ENCODE measurements at regions not wholly inside any gene's neighbourhood (a gene's known extent, or its start where the extent isn't known, plus 50 kb on each side); places are given as distances from the start of the nearest gene placed in this dataset.
A peak's percentile ranks its signal among the peaks of the same experiment; 100 is the strongest.

GRCh38 chr16:65975049-65975708 is 391.3 kb upstream of the CDH5 start:
- DNase-seq (ENCODE audit: low spot score), result no peak

GRCh38 chr16:65967376-65967775 is 399.1 kb upstream of the CDH5 start:
- DNase-seq (ENCODE audit: low spot score), result peak; percentile 77

GRCh38 chr16:65965628-65966027 is 400.9 kb upstream of the CDH5 start:
- peak; percentile 30 for DNase-seq (ENCODE audit: low spot score)

- no peak for DNase-seq (ENCODE audit: low spot score)
These were observed 401.7 kb upstream of the CDH5 start for GRCh38 chr16:65964752-65965151.

- DNase-seq (ENCODE audit: low spot score), result peak; percentile 48
These were observed 404.9 kb upstream of the CDH5 start for GRCh38 chr16:65961476-65962143.

- DNase-seq (ENCODE audit: low spot score), result peak; percentile 15
These were observed 406.5 kb upstream of the CDH5 start for GRCh38 chr16:65959983-65960382.

- DNase-seq (ENCODE audit: low spot score), result peak; percentile 41
These were observed 408.4 kb upstream of the CDH5 start for GRCh38 chr16:65958086-65958485.

GRCh38 chr16:65956100-65956499 is 410.4 kb upstream of the CDH5 start:
- DNase-seq (ENCODE audit: low spot score), result no peak

- no peak for DNase-seq (ENCODE audit: low spot score)
These were observed 412.0 kb upstream of the CDH5 start for GRCh38 chr16:65954446-65954845.

GRCh38 chr16:65950211-65950610 is 416.3 kb upstream of the CDH5 start:
- peak; percentile 49 for DNase-seq (ENCODE audit: low spot score)

- no peak for DNase-seq (ENCODE audit: low spot score)
These were observed 418.1 kb upstream of the CDH5 start for GRCh38 chr16:65948361-65948760.

GRCh38 chr16:65947951-65948350 is 418.5 kb upstream of the CDH5 start:
- DNase-seq (ENCODE audit: low spot score), result no peak

GRCh38 chr16:65945493-65945892 is 421.0 kb upstream of the CDH5 start:
- no peak for DNase-seq (ENCODE audit: low spot score)

- peak; percentile 94 for DNase-seq (ENCODE audit: low spot score)
These were observed 422.1 kb upstream of the CDH5 start for GRCh38 chr16:65944361-65944760.

- no peak for DNase-seq (ENCODE audit: low spot score)
These were observed 425.8 kb upstream of the CDH5 start for GRCh38 chr16:65940711-65941110.

- DNase-seq (ENCODE audit: low spot score), result no peak
These were observed 428.4 kb upstream of the CDH5 start for GRCh38 chr16:65938083-65938482.

GRCh38 chr16:65937455-65937854 is 429.0 kb upstream of the CDH5 start:
- no peak for DNase-seq (ENCODE audit: low spot score)

GRCh38 chr16:65936096-65936495 is 430.4 kb upstream of the CDH5 start:
- no peak for DNase-seq (ENCODE audit: low spot score)

- DNase-seq (ENCODE audit: low spot score), result no peak
These were observed 432.0 kb upstream of the CDH5 start for GRCh38 chr16:65934443-65934842.

GRCh38 chr16:65933703-65934102 is 432.8 kb upstream of the CDH5 start:
- DNase-seq (ENCODE audit: low spot score), result no peak

- no peak for DNase-seq (ENCODE audit: low spot score)
These were observed 434.0 kb upstream of the CDH5 start for GRCh38 chr16:65932350-65933072.

- DNase-seq (ENCODE audit: low spot score), result no peak
These were observed 443.6 kb upstream of the CDH5 start for GRCh38 chr16:65922923-65923322.

GRCh38 chr16:65919986-65920376 is 446.5 kb upstream of the CDH5 start:
- DNase-seq (ENCODE audit: low spot score), result no peak

All from umbilical cord (tissue), 1 donor.